ENCODE measurements at regions not wholly inside any gene's neighbourhood (a gene's known extent, or its start where the extent isn't known, plus 50 kb on each side); places are given as distances from the start of the nearest gene placed in this dataset.
A peak's percentile ranks its signal among the peaks of the same experiment; 100 is the strongest.

GRCh38 chr4:25525896-25526295, 129.8 kb upstream of the SLC34A2 start:
- Mint-ChIP-seq H3K4me1 (ENCODE audit: insufficient read depth, unreplicated experiment) (no peaks in the 10 kb centered on the region), H3K27ac (ENCODE audit: low read depth, unreplicated experiment) (no peak overlapping the region), H3K36me3 (ENCODE audit: insufficient read depth, unreplicated experiment) (no peaks in the 10 kb centered on the region), H3K4me3 (ENCODE audit: unreplicated experiment) (no peak overlapping the region), H3K27me3 (ENCODE audit: insufficient read depth, unreplicated experiment) (no peaks in the 10 kb centered on the region), H3K9me3 (ENCODE audit: unreplicated experiment) (no peaks in the 10 kb centered on the region)
- intact Hi-C loops (cut with micrococcal nuclease), result no loop called here
- no TSS peak for BruUV-seq (replicated peaks)
- ChIA-PET POLR2A (no interaction called here), CTCF (no interaction called here)
- TF ChIP-seq CTCF (IDR thresholded peaks at IDR 0.05; ENCODE audit: unreplicated experiment), result no peak
- no peak for DNase-seq (ENCODE audit: unreplicated experiment)

- no peaks in the 10 kb centered on the region for H3K27me3 Mint-ChIP-seq (ENCODE audit: insufficient read depth, unreplicated experiment)
- H3K9me3 Mint-ChIP-seq (ENCODE audit: unreplicated experiment), result peaks cover 7% of the 10 kb centered on the region
- no peak overlapping the region for H3K27ac Mint-ChIP-seq (ENCODE audit: low read depth, unreplicated experiment)
- H3K4me1 Mint-ChIP-seq (ENCODE audit: insufficient read depth, unreplicated experiment), result peaks cover 5% of the 10 kb centered on the region
- H3K4me3 Mint-ChIP-seq (ENCODE audit: unreplicated experiment), result no peak overlapping the region
- intact Hi-C loops (cut with micrococcal nuclease), result no loop called here
- ChIA-PET CTCF (interaction anchor here (0.7 kb wide), 1 partner anchor 35 kb away, joined by 3 read pairs; no protein-coding TSS in a partner anchor), POLR2A (no interaction called here)
- no peaks in the 10 kb centered on the region for H3K36me3 Mint-ChIP-seq (ENCODE audit: insufficient read depth, unreplicated experiment)
- TF ChIP-seq CTCF (IDR thresholded peaks at IDR 0.05; ENCODE audit: unreplicated experiment), result no peak
- BruUV-seq (replicated peaks), result no TSS peak
- DNase-seq (ENCODE audit: unreplicated experiment), result no peak
Observed at GRCh38 chr4:25527034-25527433, 128.6 kb upstream of the SLC34A2 start.

- no peak overlapping the region for H3K27ac Mint-ChIP-seq (ENCODE audit: low read depth, unreplicated experiment)
- no peak overlapping the region for H3K4me3 Mint-ChIP-seq (ENCODE audit: unreplicated experiment)
- peaks cover 7% of the 10 kb centered on the region for H3K9me3 Mint-ChIP-seq (ENCODE audit: unreplicated experiment)
- no peak for TF ChIP-seq CTCF (IDR thresholded peaks at IDR 0.05; ENCODE audit: unreplicated experiment)
- ChIA-PET POLR2A (no interaction called here), CTCF (no interaction called here)
- BruUV-seq (replicated peaks), result no TSS peak
- no peaks in the 10 kb centered on the region for H3K27me3 Mint-ChIP-seq (ENCODE audit: insufficient read depth, unreplicated experiment)
- H3K4me1 Mint-ChIP-seq (ENCODE audit: insufficient read depth, unreplicated experiment), result peaks cover 5% of the 10 kb centered on the region
- no peak for DNase-seq (ENCODE audit: unreplicated experiment)
- no peaks in the 10 kb centered on the region for H3K36me3 Mint-ChIP-seq (ENCODE audit: insufficient read depth, unreplicated experiment)
- intact Hi-C loops (cut with micrococcal nuclease), result no loop called here
Observed at GRCh38 chr4:25528391-25528790, 127.3 kb upstream of the SLC34A2 start.

- POLR2A ChIA-PET, result interaction anchor here (0.6 kb wide), 1 partner anchor 245 kb away, joined by 3 read pairs; no protein-coding TSS in a partner anchor
- H3K27me3 Mint-ChIP-seq (ENCODE audit: insufficient read depth, unreplicated experiment), result no peaks in the 10 kb centered on the region
- peaks cover 5% of the 10 kb centered on the region for H3K4me1 Mint-ChIP-seq (ENCODE audit: insufficient read depth, unreplicated experiment)
- intact Hi-C loops (cut with micrococcal nuclease), result no loop called here
- TF ChIP-seq CTCF (IDR thresholded peaks at IDR 0.05; ENCODE audit: unreplicated experiment), result peak; percentile 22
- no peaks in the 10 kb centered on the region for H3K36me3 Mint-ChIP-seq (ENCODE audit: insufficient read depth, unreplicated experiment)
- H3K4me3 Mint-ChIP-seq (ENCODE audit: unreplicated experiment), result no peak overlapping the region
- no peak overlapping the region for H3K27ac Mint-ChIP-seq (ENCODE audit: low read depth, unreplicated experiment)
- DNase-seq (ENCODE audit: unreplicated experiment), result no peak
- H3K9me3 Mint-ChIP-seq (ENCODE audit: unreplicated experiment), result peaks cover 7% of the 10 kb centered on the region
- CTCF ChIA-PET, result interaction anchor here (0.7 to 1.6 kb wide), 5 partner anchors 9 to 182 kb away, joined by 3 read pairs; no protein-coding TSS in a partner anchor
- no TSS peak for BruUV-seq (replicated peaks)
Observed at GRCh38 chr4:25531272-25531671, 124.4 kb upstream of the SLC34A2 start.
